ENCODE measurements at regions not wholly inside any gene's neighbourhood (a gene's known extent, or its start where the extent isn't known, plus 50 kb on each side); places are given as distances from the start of the nearest gene placed in this dataset.

- no TSS peak for BruUV-seq (replicated peaks)
- intact Hi-C loops (cut with micrococcal nuclease; ENCODE audit: unreplicated experiment), result loop anchor here (2.0 kb wide), 1 partner anchor 25 kb away; no protein-coding TSS in a partner anchor
- TF ChIP-seq, protein P1, sequence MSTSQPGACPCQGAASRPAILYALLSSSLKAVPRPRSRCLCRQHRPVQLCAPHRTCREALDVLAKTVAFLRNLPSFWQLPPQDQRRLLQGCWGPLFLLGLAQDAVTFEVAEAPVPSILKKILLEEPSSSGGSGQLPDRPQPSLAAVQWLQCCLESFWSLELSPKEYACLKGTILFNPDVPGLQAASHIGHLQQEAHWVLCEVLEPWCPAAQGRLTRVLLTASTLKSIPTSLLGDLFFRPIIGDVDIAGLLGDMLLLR (CRISPR knock-in tag; IDR thresholded peaks at IDR 0.05), result no peak
- TF ChIP-seq ZNF576 (CRISPR knock-in tag; IDR thresholded peaks at IDR 0.05) (no peak), MLLT10 (CRISPR knock-in tag; IDR thresholded peaks at IDR 0.05) (no peak), YEATS4 (CRISPR knock-in tag; IDR thresholded peaks at IDR 0.05; ENCODE audit: borderline replicate concordance) (no peak), KDM2A (CRISPR knock-in tag; IDR thresholded peaks at IDR 0.05; ENCODE audit: borderline replicate concordance, low read depth) (no peak), ZNF468 (CRISPR knock-in tag; IDR thresholded peaks at IDR 0.05) (no peak), NFIC (IDR thresholded peaks at IDR 0.05; ENCODE audit: low read length) (no peak), ZNF280D (CRISPR knock-in tag; IDR thresholded peaks at IDR 0.05) (no peak), SNRNP70 (IDR thresholded peaks at IDR 0.05; ENCODE audit: low read depth, low read length) (no peak), SMAD9 (CRISPR knock-in tag; IDR thresholded peaks at IDR 0.05) (no peak)
- TF ChIP-seq, protein P2, sequence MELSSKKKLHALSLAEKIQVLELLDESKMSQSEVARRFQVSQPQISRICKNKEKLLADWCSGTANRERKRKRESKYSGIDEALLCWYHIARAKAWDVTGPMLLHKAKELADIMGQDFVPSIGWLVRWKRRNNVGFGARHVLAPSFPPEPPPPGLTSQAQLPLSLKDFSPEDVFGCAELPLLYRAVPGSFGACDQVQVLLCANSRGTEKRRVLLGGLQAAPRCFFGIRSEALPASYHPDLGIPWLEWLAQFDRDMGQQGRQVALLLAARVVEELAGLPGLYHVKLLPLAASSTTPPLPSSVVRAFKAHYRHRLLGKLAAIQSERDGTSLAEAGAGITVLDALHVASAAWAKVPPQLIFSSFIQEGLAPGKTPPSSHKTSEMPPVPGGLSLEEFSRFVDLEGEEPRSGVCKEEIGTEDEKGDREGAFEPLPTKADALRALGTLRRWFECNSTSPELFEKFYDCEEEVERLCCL (CRISPR knock-in tag; IDR thresholded peaks at IDR 0.05; ENCODE audit: borderline replicate concordance), result no peak
- WGBS (ENCODE audit: low lambda C conversion rate), result 76% methylated on average over 14 of the region's 14 CpGs
- Histone ChIP-seq H3K27me3 (ENCODE audit: control insufficient read depth in 1 of 2, insufficient read depth in 2 of 2, low read length in 2 of 2) (peaks cover 0 to 3% of the 10 kb centered on the region in 2 experiments; a peak in 1 of 5 replicates), H3K9ac (ENCODE audit: insufficient read depth, low read depth, low read length) (no peak overlapping the region), H2AFZ (ENCODE audit: low read length) (no peak overlapping the region), H3K79me2 (ENCODE audit: insufficient read depth, low read length) (no peaks in the 10 kb centered on the region), H4K20me1 (ENCODE audit: insufficient read depth, low read length) (no peaks in the 10 kb centered on the region), H3K36me3 (replicated peaks in 1 of 2; ENCODE audit: control insufficient read depth in 1 of 2, insufficient read depth in 2 of 2, low read length in 2 of 2) (no peaks in the 10 kb centered on the region), H3K27ac (ENCODE audit: extremely low read length, insufficient read depth, low read length) (no peak overlapping the region), H3K4me1 (ENCODE audit: insufficient read depth, low read length) (peaks cover 62% of the 10 kb centered on the region), H3K9me3 (ENCODE audit: low read length) (no peaks in the 10 kb centered on the region), H3K4me2 (ENCODE audit: low read depth, low read length) (no peak overlapping the region), H3K4me3 (replicated peaks in 1 of 3; ENCODE audit: insufficient read depth in 1 of 3, low read depth in 2 of 3, low read length in 3 of 3) (no peak overlapping the region)
- ATAC-seq, result no peak
- DNase-seq (ENCODE audit: low spot score), result no peak
- in situ Hi-C loops (cut with HindIII; ENCODE audit: extremely low pct_ligation_motif_present, low pct_unique_long_range_greater_than_20kb), result no loop called here
- POLR2A ChIA-PET, result no interaction called here
- FAIRE-seq, result no peak
- CTCF ChIA-PET (ENCODE audit: low intra/inter-chr PET ratio, low total read pairs), result no interaction called here
Observed at GRCh38 chr1:109821831-109822745, 58.4 kb upstream of the EPS8L3 start.
